Upper lobe of right lung (tissue), 1 donor: ENCODE measurements at regions not wholly inside any gene's neighbourhood (a gene's known extent, or its start where the extent isn't known, plus 50 kb on each side); places are given as distances from the start of the nearest gene placed in this dataset.
A peak's percentile ranks its signal among the peaks of the same experiment; 100 is the strongest.

Source experiments
- ATAC-seq: fragments of 200-7000 bp; cut with Tn5 transposase; one replicate; pipeline ENCODE4 v1.9.1; 2020; ENCODE audit warnings: mild to moderate bottlenecking, moderate library complexity
- DNase-seq: peaks from one replicate; pipeline ENCODE4 v3.0.0-alpha.2; 2020
- H3K27ac ChIP-seq: fragments of 200-600 bp; one replicate; pipeline ENCODE4 v1.8.0; 2022
- H3K27me3 ChIP-seq: fragments of 200-600 bp; one replicate; pipeline ENCODE4 v1.8.0; 2022; ENCODE audit warnings: mild to moderate bottlenecking
- H3K36me3 ChIP-seq: fragments of 200-600 bp; one replicate; pipeline ENCODE4 v1.8.0; 2022
- H3K4me1 ChIP-seq: fragments of 200-600 bp; one replicate; pipeline ENCODE4 v1.8.0; 2022
- H3K4me3 ChIP-seq: fragments of 200-600 bp; one replicate; pipeline ENCODE4 v1.8.0; 2022; ENCODE audit warnings: mild to moderate bottlenecking
- H3K9me3 ChIP-seq: fragments of 200-600 bp; one replicate; pipeline ENCODE4 v1.8.0; 2022
- CTCF ChIP-seq: fragments of 200-600 bp; IDR thresholded peaks from one replicate; pipeline ENCODE4 v1.8.0; 2022; ENCODE audit warnings: antibody characterized with exemption
- intact Hi-C: fragments of 100-400 bp; cut with DNase I; formaldehyde crosslinking; loops from one replicate; pipeline ENCODE4 v1.11.0; 2022
- donor health status: DM: no; HTN: yes; CAD: no; lungs with severe emphysema.

- H3K4me3 ChIP-seq, result no peak overlapping the region
- H3K9me3 ChIP-seq, result no peaks in the 10 kb centered on the region
- peak; percentile 86 for ATAC-seq
- no peak overlapping the region for H3K27ac ChIP-seq
- DNase-seq, result no peak
- H3K4me1 ChIP-seq, result no peaks in the 10 kb centered on the region
- H3K36me3 ChIP-seq, result no peaks in the 10 kb centered on the region
- H3K27me3 ChIP-seq, result no peaks in the 10 kb centered on the region
- intact Hi-C loops, result no loop called here
- no peak for TF ChIP-seq CTCF
These were observed 173.1 kb downstream of the NECTIN3 start for GRCh38 chr3:111244760-111245159.

- TF ChIP-seq CTCF, result no peak
- Histone ChIP-seq H3K27me3 (no peaks in the 10 kb centered on the region), H3K36me3 (no peaks in the 10 kb centered on the region), H3K9me3 (no peaks in the 10 kb centered on the region), H3K27ac (no peak overlapping the region), H3K4me3 (no peak overlapping the region), H3K4me1 (no peaks in the 10 kb centered on the region)
- intact Hi-C loops, result no loop called here
- ATAC-seq, result peak; percentile 58
- DNase-seq, result no peak
These were observed 175.5 kb downstream of the NECTIN3 start for GRCh38 chr3:111246967-111247760.

- no peak for TF ChIP-seq CTCF
- ATAC-seq (no peak), DNase-seq (no peak)
- no peaks in the 10 kb centered on the region for H3K27me3 ChIP-seq
- no peak overlapping the region for H3K27ac ChIP-seq
- H3K4me3 ChIP-seq, result no peak overlapping the region
- no peaks in the 10 kb centered on the region for H3K9me3 ChIP-seq
- intact Hi-C loops, result no loop called here
- no peaks in the 10 kb centered on the region for H3K36me3 ChIP-seq
- H3K4me1 ChIP-seq, result no peaks in the 10 kb centered on the region
These were observed 176.8 kb downstream of the NECTIN3 start for GRCh38 chr3:111248406-111248805.

DNA sequence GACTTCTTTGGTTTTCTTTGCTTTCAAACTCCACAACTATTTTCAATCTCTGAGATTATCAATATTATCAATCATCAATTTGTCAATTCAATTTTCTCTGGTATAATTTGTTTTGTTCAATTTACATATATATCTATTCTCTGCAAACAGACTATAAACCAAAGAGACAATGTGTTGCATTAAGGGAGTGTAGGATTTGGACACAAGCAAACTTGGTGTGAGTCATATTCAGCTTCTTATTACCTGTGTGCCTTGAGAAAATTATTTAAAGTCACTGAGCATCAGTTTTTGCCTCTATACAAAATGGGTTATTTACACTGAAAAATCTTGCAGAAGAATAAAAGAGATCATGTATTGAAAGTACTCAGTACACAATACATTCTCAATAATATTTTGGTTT is 177.8 kb downstream of the NECTIN3 start:
- TF ChIP-seq CTCF, result no peak

GRCh38 chr3:111252779-111253178 is 181.2 kb downstream of the NECTIN3 start:
- DNase-seq (no peak), ATAC-seq (peak; percentile 90)
- Histone ChIP-seq H3K36me3 (no peaks in the 10 kb centered on the region), H3K9me3 (no peaks in the 10 kb centered on the region), H3K4me3 (no peak overlapping the region), H3K4me1 (no peaks in the 10 kb centered on the region), H3K27ac (no peak overlapping the region), H3K27me3 (no peaks in the 10 kb centered on the region)
- intact Hi-C loops, result no loop called here
- no peak for TF ChIP-seq CTCF

More for the DNA sequence above, 177.8 kb downstream of the NECTIN3 start:
- DNase-seq, result no peak
- no peaks in the 10 kb centered on the region for H3K4me1 ChIP-seq
- no peaks in the 10 kb centered on the region for H3K27me3 ChIP-seq
- no peak for ATAC-seq
- H3K4me3 ChIP-seq, result no peak overlapping the region
- no peaks in the 10 kb centered on the region for H3K36me3 ChIP-seq
- H3K27ac ChIP-seq, result no peak overlapping the region
- intact Hi-C loops, result no loop called here
- no peaks in the 10 kb centered on the region for H3K9me3 ChIP-seq
